Right cardiac atrium (tissue), 5 donors: ENCODE measurements at regions not wholly inside any gene's neighbourhood (a gene's known extent, or its start where the extent isn't known, plus 50 kb on each side); places are given as distances from the start of the nearest gene placed in this dataset.

Experiments used
- ATAC-seq, 2 donors: fragments of 200-7000 bp; cut with Tn5 transposase; one replicate each; pipeline versions ENCODE4 v1.8.0 to v1.9.1; 2020; ENCODE audit warnings: moderate library complexity in 2 of 2, mild to moderate bottlenecking in 1 of 2
- DNase-seq, 3 donors: peaks; one replicate each; pipeline ENCODE4 v3.0.0-alpha.2; 2020
- H3K27ac ChIP-seq: one replicate; pipeline ENCODE4 v1.5.1; 2013; ENCODE audit warnings: mild to moderate bottlenecking, low read length, control low read depth, moderate library complexity
- H3K27me3 ChIP-seq: one replicate; pipeline ENCODE4 v1.6.1; 2013; ENCODE audit not compliant: control insufficient read depth, insufficient read depth
- H3K4me1 ChIP-seq: one replicate; pipeline ENCODE4 v1.6.1; 2013; ENCODE audit warnings: low read length; ENCODE audit not compliant: control insufficient read depth, insufficient read depth
- H3K4me3 ChIP-seq: one replicate; pipeline ENCODE4 v1.5.1; 2013; ENCODE audit warnings: low read length, control low read depth
- H3K9me3 ChIP-seq: one replicate; pipeline ENCODE4 v1.6.1; 2013; ENCODE audit warnings: low read length; ENCODE audit not compliant: control insufficient read depth
- WGBS: extraction: QIAGEN DNeasy Blood & Tissue Kit; methylation state at CpG from one replicate; pipeline ENCODE4 v1.1.7; 2013; 5-methylcytosine and 5-hydroxymethylcytosine counted together
- intact Hi-C, 4 donors: fragments of 100-400 bp; cut with DNase I; formaldehyde crosslinking; loops; one replicate each; pipeline versions ENCODE4 v1.11.0 to v1.14.0; 2022 to 2023
- donor health status: healthy with polysubstance abuse.
- donor health status: DM: no; HTN: yes; CAD: no.
- donor health status: DM: no; HTN: no; CAD: no.
- donor health status: DM: no; HTN: yes; CAD: no; lungs with severe emphysema.
- donor health status: DM: yes; HTN: yes; CAD: no.

GRCh38 chr14:37650356-37651037 lies 55.1 kb downstream of the TTC6 start:
- intact Hi-C loops = no loop called here
- no peaks in the 10 kb centered on the region for H3K4me1 ChIP-seq
- no peak overlapping the region for H3K27ac ChIP-seq
- no peaks in the 10 kb centered on the region for H3K9me3 ChIP-seq
- ATAC-seq = no peak
- WGBS = 63% methylated on average over 5 of the region's 5 CpGs
- no peaks in the 10 kb centered on the region for H3K27me3 ChIP-seq
- no peak for DNase-seq
- H3K4me3 ChIP-seq = no peak overlapping the region

- Histone ChIP-seq H3K27ac (no peak overlapping the region), H3K4me1 (no peaks in the 10 kb centered on the region), H3K9me3 (no peaks in the 10 kb centered on the region), H3K27me3 (no peaks in the 10 kb centered on the region), H3K4me3 (no peak overlapping the region)
- ATAC-seq = no peak
- 89% methylated on average over 4 of the region's 4 CpGs for WGBS
- intact Hi-C loops = no loop called here
- no peak for DNase-seq
These were observed 56.6 kb downstream of the TTC6 start for GRCh38 chr14:37652042-37652441.

- 84% methylated on average over 1 of the region's 1 CpG for WGBS
These were observed 60.0 kb downstream of the TTC6 start for GRCh38 chr14:37655418-37655817.

GRCh38 chr14:37658156-37658555 lies 62.7 kb downstream of the TTC6 start:
- H3K27ac ChIP-seq = no peak overlapping the region
- H3K4me3 ChIP-seq = no peak overlapping the region
- H3K4me1 ChIP-seq = no peaks in the 10 kb centered on the region
- intact Hi-C loops = no loop called here
- DNase-seq = no peak
- H3K9me3 ChIP-seq = no peaks in the 10 kb centered on the region
- ATAC-seq = no peak
- H3K27me3 ChIP-seq = no peaks in the 10 kb centered on the region

More at GRCh38 chr14:37655418-37655817, 60.0 kb downstream of the TTC6 start:
- ATAC-seq (no peak), DNase-seq (no peak)
- Histone ChIP-seq H3K4me3 (no peak overlapping the region), H3K4me1 (no peaks in the 10 kb centered on the region), H3K27me3 (no peaks in the 10 kb centered on the region), H3K27ac (no peak overlapping the region), H3K9me3 (no peaks in the 10 kb centered on the region)
- intact Hi-C loops = no loop called here

GRCh38 chr14:37663498-37663897 lies 68.1 kb downstream of the TTC6 start:
- no peaks in the 10 kb centered on the region for H3K4me1 ChIP-seq
- H3K27ac ChIP-seq = no peak overlapping the region
- no peak for DNase-seq
- no peaks in the 10 kb centered on the region for H3K27me3 ChIP-seq
- H3K4me3 ChIP-seq = no peak overlapping the region
- H3K9me3 ChIP-seq = no peaks in the 10 kb centered on the region
- ATAC-seq = no peak
- intact Hi-C loops = no loop called here

- intact Hi-C loops = no loop called here
- no peak overlapping the region for H3K4me3 ChIP-seq
- H3K9me3 ChIP-seq = no peaks in the 10 kb centered on the region
- no peak for ATAC-seq
- no peaks in the 10 kb centered on the region for H3K4me1 ChIP-seq
- 80% methylated on average over 4 of the region's 4 CpGs for WGBS
- no peak for DNase-seq
- no peaks in the 10 kb centered on the region for H3K27me3 ChIP-seq
- H3K27ac ChIP-seq = no peak overlapping the region
These were observed 70.0 kb downstream of the TTC6 start for GRCh38 chr14:37665479-37665878.

GRCh38 chr14:37665951-37666350 lies 70.5 kb downstream of the TTC6 start:
- intact Hi-C loops = no loop called here
- Histone ChIP-seq H3K27me3 (no peaks in the 10 kb centered on the region), H3K27ac (no peak overlapping the region), H3K9me3 (no peaks in the 10 kb centered on the region), H3K4me3 (no peak overlapping the region), H3K4me1 (no peaks in the 10 kb centered on the region)
- WGBS = 67% methylated on average over 1 of the region's 1 CpG
- DNase-seq (no peak), ATAC-seq (no peak)

- no peak for ATAC-seq
- Histone ChIP-seq H3K4me1 (no peaks in the 10 kb centered on the region), H3K27ac (no peak overlapping the region), H3K9me3 (no peaks in the 10 kb centered on the region), H3K27me3 (no peaks in the 10 kb centered on the region), H3K4me3 (no peak overlapping the region)
- no peak for DNase-seq
- intact Hi-C loops = no loop called here
- 64% methylated on average over 1 of the region's 1 CpG for WGBS
These were observed 73.2 kb downstream of the TTC6 start for GRCh38 chr14:37668646-37669045.

- Histone ChIP-seq H3K4me1 (no peaks in the 10 kb centered on the region), H3K9me3 (no peaks in the 10 kb centered on the region), H3K4me3 (no peak overlapping the region), H3K27me3 (no peaks in the 10 kb centered on the region), H3K27ac (no peak overlapping the region)
- 56% methylated on average over 3 of the region's 3 CpGs for WGBS
- DNase-seq (no peak), ATAC-seq (no peak)
- intact Hi-C loops = no loop called here
These were observed 73.8 kb downstream of the TTC6 start for GRCh38 chr14:37669242-37669641.

GRCh38 chr14:37673439-37673838 lies 78.0 kb downstream of the TTC6 start:
- WGBS = 67% methylated on average over 1 of the region's 1 CpG
- no peak for ATAC-seq
- intact Hi-C loops = no loop called here
- Histone ChIP-seq H3K27ac (no peak overlapping the region), H3K27me3 (no peaks in the 10 kb centered on the region), H3K4me3 (no peak overlapping the region), H3K9me3 (no peaks in the 10 kb centered on the region), H3K4me1 (no peaks in the 10 kb centered on the region)
- no peak for DNase-seq

- WGBS = 84% methylated on average over 3 of the region's 3 CpGs
- DNase-seq = no peak
- H3K4me3 ChIP-seq = no peak overlapping the region
- no peaks in the 10 kb centered on the region for H3K9me3 ChIP-seq
- no peak for ATAC-seq
- no peaks in the 10 kb centered on the region for H3K27me3 ChIP-seq
- no peak overlapping the region for H3K27ac ChIP-seq
- intact Hi-C loops = no loop called here
- H3K4me1 ChIP-seq = no peaks in the 10 kb centered on the region
These were observed 83.5 kb downstream of the TTC6 start for GRCh38 chr14:37678916-37679315.

- intact Hi-C loops = no loop called here
- no peaks in the 10 kb centered on the region for H3K27me3 ChIP-seq
- H3K4me3 ChIP-seq = no peak overlapping the region
- WGBS = 95% methylated on average over 3 of the region's 3 CpGs
- ATAC-seq = no peak
- H3K4me1 ChIP-seq = no peaks in the 10 kb centered on the region
- no peaks in the 10 kb centered on the region for H3K9me3 ChIP-seq
- DNase-seq = no peak
- no peak overlapping the region for H3K27ac ChIP-seq
These were observed 86.1 kb downstream of the TTC6 start for GRCh38 chr14:37681486-37681885.
